SK-N-SH treated with all-trans-retinoic acid at 6 μM for 48 hours (cell line): ENCODE measurements at regions not wholly inside any gene's neighbourhood (a gene's known extent, or its start where the extent isn't known, plus 50 kb on each side); places are given as distances from the start of the nearest gene placed in this dataset.

Experiments
- CREB5 ChIP-seq: fragments of 250-450 bp; sonication (Bioruptor Pico); IDR thresholded peaks from 2 replicates; pipeline ENCODE4 v1.5.1; 2020; ENCODE audit warnings: low read depth, mild to moderate bottlenecking, moderate library complexity
- PPARA ChIP-seq: fragments of 250-450 bp; sonication (Bioruptor Pico); IDR thresholded peaks from 2 replicates; pipeline ENCODE4 v1.5.0; 2020; ENCODE audit warnings: mild to moderate bottlenecking, borderline replicate concordance
- RARB ChIP-seq: fragments of 250-450 bp; sonication (Bioruptor Pico); IDR thresholded peaks from 2 replicates; pipeline ENCODE4 v1.8.0; 2021; ENCODE audit warnings: mild to moderate bottlenecking, moderate library complexity
- SNAI2 ChIP-seq: fragments of 250-450 bp; sonication (Bioruptor Pico); IDR thresholded peaks from 2 replicates; pipeline ENCODE4 v1.5.0; 2020; ENCODE audit warnings: mild to moderate bottlenecking, moderate library complexity
- TCF4 ChIP-seq: fragments of 250-450 bp; sonication (Bioruptor Pico); IDR thresholded peaks from 2 replicates; pipeline ENCODE4 v1.8.0; 2021; ENCODE audit warnings: mild to moderate bottlenecking, moderate library complexity, borderline replicate concordance
- ZC3H10 ChIP-seq: fragments of 250-450 bp; sonication (Bioruptor Pico); IDR thresholded peaks from 2 replicates; pipeline ENCODE4 v1.5.1; 2021; ENCODE audit warnings: mild to moderate bottlenecking, moderate library complexity
- ZFP30 ChIP-seq: fragments of 450-650 bp; formaldehyde crosslinking; IDR thresholded peaks from 2 replicates; pipeline ENCODE4 v1.5.0; 2022; ENCODE audit warnings: mild to moderate bottlenecking, moderate library complexity
- ZNF565 ChIP-seq: fragments of 450-650 bp; formaldehyde crosslinking; conservative IDR thresholded peaks from 2 replicates; pipeline ENCODE4 v1.5.0; 2020; ENCODE audit warnings: low read depth, mild to moderate bottlenecking, moderate library complexity
- TF ChIP-seq, protein P1 (sequence below): fragments of 250-450 bp; sonication (Bioruptor Pico); IDR thresholded peaks from 2 replicates; pipeline ENCODE4 v1.8.0; 2020; ENCODE audit warnings: mild to moderate bottlenecking, moderate library complexity, borderline replicate concordance
- TF ChIP-seq, protein P2 (sequence below): fragments of 250-450 bp; sonication (Bioruptor Pico); IDR thresholded peaks from 2 replicates; pipeline ENCODE4 v1.5.1; 2021; ENCODE audit warnings: mild to moderate bottlenecking, moderate library complexity
- TF ChIP-seq, protein P3 (sequence below): fragments of 250-450 bp; sonication (Bioruptor Pico); IDR thresholded peaks from 2 replicates; pipeline ENCODE4 v1.5.0; 2020; ENCODE audit warnings: mild to moderate bottlenecking, moderate library complexity
- TF ChIP-seq, protein P4 (sequence below): fragments of 250-450 bp; sonication (Bioruptor Pico); IDR thresholded peaks from 2 replicates; pipeline ENCODE4 v1.8.0; 2021; ENCODE audit warnings: low read depth, mild to moderate bottlenecking, moderate library complexity, borderline replicate concordance

DNA sequence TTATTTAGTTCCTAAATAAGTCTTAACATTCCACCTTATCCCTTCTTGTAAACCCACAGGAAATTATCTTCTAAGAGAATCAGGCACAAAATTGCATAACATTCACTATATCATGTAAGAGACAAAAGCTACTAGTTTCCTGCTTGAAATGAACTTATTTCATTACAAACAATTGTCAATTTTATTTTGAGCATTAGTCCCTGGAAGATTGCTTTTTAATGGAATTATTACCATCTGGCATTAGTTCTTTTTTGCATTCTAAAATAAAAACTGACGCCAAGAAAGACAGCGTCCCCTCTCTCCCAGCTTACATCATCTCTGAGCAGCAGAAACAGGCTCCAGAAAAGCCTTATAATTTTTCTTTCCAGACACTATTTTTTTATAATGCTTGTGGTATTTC, 121.8 kb downstream of the NOC3L start:
- peak; percentile 92 for TF ChIP-seq SNAI2 (CRISPR knock-in tag)
- peak; percentile 85; the same call in 1 of the 2 replicates for TF ChIP-seq ZNF565 (CRISPR knock-in tag)
- TF ChIP-seq, protein P1, sequence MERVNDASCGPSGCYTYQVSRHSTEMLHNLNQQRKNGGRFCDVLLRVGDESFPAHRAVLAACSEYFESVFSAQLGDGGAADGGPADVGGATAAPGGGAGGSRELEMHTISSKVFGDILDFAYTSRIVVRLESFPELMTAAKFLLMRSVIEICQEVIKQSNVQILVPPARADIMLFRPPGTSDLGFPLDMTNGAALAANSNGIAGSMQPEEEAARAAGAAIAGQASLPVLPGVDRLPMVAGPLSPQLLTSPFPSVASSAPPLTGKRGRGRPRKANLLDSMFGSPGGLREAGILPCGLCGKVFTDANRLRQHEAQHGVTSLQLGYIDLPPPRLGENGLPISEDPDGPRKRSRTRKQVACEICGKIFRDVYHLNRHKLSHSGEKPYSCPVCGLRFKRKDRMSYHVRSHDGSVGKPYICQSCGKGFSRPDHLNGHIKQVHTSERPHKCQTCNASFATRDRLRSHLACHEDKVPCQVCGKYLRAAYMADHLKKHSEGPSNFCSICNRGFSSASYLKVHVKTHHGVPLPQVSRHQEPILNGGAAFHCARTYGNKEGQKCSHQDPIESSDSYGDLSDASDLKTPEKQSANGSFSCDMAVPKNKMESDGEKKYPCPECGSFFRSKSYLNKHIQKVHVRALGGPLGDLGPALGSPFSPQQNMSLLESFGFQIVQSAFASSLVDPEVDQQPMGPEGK (CRISPR knock-in tag) = peak; percentile 87; the same call in 1 of the 2 replicates
- TF ChIP-seq, protein P2, sequence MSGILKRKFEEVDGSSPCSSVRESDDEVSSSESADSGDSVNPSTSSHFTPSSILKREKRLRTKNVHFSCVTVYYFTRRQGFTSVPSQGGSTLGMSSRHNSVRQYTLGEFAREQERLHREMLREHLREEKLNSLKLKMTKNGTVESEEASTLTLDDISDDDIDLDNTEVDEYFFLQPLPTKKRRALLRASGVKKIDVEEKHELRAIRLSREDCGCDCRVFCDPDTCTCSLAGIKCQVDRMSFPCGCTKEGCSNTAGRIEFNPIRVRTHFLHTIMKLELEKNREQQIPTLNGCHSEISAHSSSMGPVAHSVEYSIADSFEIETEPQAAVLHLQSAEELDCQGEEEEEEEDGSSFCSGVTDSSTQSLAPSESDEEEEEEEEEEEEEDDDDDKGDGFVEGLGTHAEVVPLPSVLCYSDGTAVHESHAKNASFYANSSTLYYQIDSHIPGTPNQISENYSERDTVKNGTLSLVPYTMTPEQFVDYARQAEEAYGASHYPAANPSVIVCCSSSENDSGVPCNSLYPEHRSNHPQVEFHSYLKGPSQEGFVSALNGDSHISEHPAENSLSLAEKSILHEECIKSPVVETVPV (CRISPR knock-in tag) = peak; percentile 97
- peak; percentile 96; the same call in 1 of the 2 replicates for TF ChIP-seq ZC3H10 (CRISPR knock-in tag)
- TF ChIP-seq ZFP30 (CRISPR knock-in tag) = no peak
- peak; percentile 96 for TF ChIP-seq TCF4
- TF ChIP-seq CREB5 = peak; percentile 87; the same call in 1 of the 2 replicates
- TF ChIP-seq, protein P3, sequence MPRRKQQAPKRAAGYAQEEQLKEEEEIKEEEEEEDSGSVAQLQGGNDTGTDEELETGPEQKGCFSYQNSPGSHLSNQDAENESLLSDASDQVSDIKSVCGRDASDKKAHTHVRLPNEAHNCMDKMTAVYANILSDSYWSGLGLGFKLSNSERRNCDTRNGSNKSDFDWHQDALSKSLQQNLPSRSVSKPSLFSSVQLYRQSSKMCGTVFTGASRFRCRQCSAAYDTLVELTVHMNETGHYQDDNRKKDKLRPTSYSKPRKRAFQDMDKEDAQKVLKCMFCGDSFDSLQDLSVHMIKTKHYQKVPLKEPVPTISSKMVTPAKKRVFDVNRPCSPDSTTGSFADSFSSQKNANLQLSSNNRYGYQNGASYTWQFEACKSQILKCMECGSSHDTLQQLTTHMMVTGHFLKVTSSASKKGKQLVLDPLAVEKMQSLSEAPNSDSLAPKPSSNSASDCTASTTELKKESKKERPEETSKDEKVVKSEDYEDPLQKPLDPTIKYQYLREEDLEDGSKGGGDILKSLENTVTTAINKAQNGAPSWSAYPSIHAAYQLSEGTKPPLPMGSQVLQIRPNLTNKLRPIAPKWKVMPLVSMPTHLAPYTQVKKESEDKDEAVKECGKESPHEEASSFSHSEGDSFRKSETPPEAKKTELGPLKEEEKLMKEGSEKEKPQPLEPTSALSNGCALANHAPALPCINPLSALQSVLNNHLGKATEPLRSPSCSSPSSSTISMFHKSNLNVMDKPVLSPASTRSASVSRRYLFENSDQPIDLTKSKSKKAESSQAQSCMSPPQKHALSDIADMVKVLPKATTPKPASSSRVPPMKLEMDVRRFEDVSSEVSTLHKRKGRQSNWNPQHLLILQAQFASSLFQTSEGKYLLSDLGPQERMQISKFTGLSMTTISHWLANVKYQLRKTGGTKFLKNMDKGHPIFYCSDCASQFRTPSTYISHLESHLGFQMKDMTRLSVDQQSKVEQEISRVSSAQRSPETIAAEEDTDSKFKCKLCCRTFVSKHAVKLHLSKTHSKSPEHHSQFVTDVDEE (CRISPR knock-in tag) = peak; percentile 86
- TF ChIP-seq PPARA (CRISPR knock-in tag) = no peak
- TF ChIP-seq, protein P4, sequence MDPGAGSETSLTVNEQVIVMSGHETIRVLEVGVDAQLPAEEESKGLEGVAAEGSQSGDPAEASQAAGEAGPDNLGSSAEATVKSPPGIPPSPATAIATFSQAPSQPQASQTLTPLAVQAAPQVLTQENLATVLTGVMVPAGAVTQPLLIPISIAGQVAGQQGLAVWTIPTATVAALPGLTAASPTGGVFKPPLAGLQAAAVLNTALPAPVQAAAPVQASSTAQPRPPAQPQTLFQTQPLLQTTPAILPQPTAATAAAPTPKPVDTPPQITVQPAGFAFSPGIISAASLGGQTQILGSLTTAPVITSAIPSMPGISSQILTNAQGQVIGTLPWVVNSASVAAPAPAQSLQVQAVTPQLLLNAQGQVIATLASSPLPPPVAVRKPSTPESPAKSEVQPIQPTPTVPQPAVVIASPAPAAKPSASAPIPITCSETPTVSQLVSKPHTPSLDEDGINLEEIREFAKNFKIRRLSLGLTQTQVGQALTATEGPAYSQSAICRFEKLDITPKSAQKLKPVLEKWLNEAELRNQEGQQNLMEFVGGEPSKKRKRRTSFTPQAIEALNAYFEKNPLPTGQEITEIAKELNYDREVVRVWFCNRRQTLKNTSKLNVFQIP = peak; percentile 88; the same call in 1 of the 2 replicates
- no peak; the same call in 1 of the 2 replicates for TF ChIP-seq RARB (CRISPR knock-in tag)
